ENCODE measurements at regions not wholly inside any gene's neighbourhood (a gene's known extent, or its start where the extent isn't known, plus 50 kb on each side); places are given as distances from the start of the nearest gene placed in this dataset.
"Not testable (repeated sequence)": the region's sequence is repeated elsewhere in the genome, so short reads cannot be mapped to it uniquely, and the experiment has no call there.

DNA sequence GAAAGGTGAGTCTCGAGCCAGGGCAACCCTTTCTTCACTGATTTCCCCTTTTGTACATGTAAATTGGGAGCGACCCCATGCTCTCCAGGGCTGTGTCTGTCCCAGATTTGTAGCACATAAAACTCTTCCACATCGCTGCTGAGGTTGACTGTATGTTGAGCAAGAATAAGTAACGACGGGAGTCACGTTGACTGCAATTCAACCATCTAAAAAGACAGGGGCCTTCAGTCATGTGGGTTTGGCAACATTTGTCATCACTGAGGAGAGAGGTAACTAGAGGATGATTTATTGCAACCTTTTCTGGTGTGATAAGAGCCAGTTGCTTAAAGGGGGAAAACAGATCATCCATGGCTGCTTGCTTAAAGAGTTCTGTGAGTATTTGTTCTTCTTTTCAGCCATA, 159.4 kb upstream of the SULF2 start:
- DNase-seq, result no peak

DNA sequence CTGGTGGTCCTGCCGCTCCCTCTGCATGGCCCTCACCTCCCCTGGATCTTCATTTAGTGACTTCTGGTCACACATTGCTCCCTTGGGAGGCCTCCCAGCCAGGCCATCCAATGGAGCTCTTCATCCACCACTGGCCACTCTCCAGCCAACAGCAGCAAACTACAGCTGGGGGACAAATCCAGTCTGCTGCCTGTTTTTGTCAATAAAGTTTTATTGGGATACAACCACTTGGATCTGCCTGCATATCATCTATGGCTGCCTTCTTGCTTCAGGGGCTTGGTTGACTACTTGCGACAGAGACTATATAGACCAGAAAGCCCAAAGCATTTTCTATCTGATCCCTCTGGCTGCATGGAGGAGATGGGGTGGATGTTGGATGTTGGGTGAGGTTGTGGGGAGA, 156.6 kb upstream of the SULF2 start:
- no peak for DNase-seq

DNA sequence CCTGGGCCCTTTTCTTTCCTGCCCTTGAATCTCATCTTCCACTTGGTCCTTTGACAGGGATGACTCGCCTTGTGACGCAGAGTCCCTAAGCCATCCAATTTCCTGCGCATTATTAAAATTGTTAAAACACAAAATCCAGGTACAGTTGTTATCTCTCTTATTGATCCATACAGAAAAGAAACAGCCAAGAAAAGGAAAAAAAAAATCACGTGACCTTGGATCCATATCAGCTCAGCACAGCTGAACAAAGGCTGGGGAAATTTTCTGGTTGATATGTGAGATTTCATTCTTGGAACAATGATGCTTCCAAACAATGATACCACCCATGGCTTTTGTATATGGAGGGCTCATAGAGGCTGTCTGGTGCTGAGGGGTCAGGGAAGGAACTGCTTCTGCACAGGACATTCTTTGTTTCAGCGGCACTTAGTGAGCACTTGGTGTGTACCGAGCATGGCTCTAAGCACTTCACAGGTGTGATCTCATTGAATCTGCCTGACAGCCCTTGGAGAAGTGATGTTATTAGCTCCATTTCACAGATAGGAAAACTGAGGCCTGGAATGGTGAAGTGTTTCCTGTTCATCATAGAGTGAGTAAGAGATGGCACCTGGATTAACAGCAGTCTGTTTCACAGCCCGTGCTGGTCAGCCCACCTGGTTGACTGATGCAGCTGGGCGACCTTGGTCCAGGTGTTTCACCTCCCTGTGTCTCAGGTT, 155.0 kb upstream of the SULF2 start:
- no peak for DNase-seq

DNA sequence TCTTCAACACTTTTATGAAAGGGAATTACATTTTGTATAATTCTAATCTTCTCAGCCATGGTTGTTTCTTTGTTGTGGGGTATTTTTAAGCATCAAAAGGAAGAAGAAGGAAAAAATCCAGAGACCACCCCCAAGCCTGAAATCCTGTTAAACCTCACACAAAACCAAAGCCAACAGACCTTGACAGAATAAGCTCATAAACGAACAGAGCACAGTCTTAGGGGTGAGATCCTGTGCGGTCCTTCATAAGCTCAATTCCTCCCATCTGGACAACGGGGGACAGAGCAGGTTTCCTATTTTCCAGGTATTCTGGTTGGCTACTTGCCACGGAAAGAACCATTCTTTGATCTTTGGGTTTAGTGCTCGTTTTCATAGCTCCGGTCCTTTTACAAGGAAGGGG, 151.3 kb upstream of the SULF2 start:
- DNase-seq, result no peak

DNA sequence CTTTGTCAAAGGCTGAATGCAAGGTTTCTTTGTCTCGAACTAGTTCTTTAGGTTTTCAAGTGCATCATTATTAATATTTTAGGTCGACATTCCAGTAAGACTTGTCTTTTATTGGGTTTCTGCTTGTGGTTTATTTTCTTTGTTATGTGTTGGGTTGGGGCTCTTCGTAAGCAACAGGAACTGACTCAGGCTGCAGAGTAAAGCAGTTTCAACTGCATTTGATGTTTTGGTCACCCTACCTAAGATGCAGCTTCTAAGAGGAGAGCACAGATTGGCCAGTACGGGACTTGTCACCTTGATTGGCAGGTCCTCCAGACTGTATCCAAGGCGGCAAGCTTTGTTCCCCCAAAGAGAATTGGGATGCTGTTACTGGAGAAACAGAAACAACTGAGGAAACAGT, 149.5 kb upstream of the SULF2 start:
- DNase-seq, result no peak

DNA sequence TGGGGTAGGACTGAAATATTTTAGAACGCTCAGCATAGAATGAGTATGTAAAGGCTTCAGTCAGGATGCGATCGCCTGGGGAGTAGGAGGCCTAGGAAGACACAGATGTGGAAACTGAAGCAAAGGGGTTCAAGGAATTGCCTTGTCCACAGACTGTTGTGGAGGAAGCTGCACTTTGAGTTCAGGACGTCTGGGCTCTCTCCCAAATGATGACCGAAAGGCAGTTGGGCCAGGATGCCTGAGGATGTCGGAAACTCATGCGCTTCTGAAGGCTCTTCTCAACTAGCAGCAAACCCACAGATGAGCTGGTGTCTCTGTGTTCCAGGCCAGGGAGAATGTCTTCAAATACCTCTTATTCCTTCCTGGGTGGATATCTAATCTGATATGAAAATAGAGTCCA, 146.2 kb upstream of the SULF2 start:
- no peak for DNase-seq

DNA sequence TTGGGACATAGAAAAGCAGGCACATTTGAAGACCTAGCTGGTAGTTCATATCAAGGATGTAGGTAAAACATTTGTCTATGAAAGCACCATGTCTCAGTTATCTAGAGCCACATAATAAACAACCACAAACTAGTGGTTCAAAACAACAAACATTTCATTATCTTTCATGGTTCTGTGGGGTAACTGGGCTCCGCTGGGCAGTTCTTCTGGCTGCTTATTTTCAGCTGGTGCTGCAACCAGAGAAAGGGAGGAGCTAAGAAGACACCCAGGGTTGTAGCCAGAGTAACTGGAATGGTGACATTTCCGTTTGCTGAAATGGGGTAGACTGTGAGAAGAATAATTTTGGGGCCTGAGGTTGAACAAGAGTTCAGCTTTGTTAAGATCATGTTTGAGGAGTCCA, 145.7 kb upstream of the SULF2 start:
- no peak for DNase-seq

DNA sequence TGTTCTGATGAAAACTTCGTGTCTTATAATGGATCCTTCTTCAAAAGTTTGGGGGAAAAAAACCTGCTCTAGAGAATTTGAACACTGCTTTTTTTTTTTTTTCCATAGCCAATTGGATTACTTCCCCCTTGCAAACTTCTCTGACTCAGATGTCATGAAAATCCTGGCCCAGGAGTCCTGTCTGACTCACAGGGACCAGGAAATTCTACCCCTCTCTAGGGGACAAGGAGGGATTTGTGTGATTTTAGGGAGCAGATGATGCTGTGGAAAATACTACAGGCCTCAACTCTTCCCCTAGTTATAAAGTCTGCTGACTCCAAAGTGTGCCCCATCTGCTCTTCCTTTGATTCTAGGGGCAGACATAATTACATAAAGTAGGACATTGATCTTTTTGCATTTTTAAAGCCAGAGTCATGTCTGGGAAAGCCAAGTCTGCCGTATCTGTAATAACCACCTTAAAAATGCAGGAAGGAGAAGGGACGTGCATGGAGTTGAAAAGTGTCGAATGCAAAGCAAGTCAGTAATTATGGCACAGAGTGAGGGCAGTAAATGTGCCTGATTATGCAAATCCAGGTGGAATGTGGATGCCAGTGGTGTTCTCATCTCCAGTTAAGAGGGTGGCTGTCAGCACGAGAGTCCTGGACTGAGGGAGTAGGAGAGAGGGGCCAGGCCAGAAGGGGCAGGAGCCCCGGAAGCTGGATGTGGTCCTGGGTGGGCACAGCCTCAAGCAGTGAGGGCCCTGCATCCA, 144.3 kb upstream of the SULF2 start:
- DNase-seq, result no peak

DNA sequence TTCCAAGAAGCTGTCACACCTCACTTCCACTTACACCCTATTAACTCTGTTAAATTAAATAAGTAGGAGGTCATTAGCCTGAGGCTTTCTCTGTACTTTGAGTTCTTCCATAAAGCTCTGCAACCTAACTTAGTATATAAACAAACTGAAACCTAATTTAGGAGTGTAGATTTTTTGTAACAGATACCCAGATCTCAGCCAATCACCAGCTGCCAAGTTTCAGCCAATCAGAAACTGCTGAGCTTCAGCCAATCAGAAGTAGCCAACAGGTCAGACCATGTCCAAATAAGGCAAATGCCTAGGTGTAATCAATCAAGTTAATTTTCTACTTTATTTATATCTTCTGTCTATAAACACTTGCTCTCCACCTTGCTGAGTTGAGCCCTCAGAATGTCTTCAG, 142.7 kb upstream of the SULF2 start:
- DNase-seq, result no peak

DNA sequence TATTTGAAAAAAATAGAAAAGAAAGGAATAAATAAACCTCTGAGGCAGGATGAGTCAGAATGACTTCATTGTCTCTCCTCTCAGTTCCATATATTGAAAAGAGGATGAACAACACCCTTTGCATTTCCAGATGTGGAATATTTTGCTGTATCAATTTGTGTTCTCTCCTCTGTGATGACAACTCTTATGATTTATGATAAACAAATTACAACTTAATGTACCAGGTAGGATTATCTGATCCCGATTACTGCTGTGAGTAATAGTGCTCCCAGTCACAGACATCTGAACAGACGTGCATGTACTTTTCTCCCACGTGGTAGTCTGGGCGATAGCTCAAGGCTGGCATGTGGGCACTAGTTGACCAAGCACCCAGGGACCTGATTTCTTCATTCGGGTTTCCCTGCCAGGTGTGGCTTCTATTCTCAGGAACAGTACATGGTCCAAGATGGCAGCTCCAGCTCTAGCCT, 142.1 kb upstream of the SULF2 start:
- DNase-seq, result no peak

DNA sequence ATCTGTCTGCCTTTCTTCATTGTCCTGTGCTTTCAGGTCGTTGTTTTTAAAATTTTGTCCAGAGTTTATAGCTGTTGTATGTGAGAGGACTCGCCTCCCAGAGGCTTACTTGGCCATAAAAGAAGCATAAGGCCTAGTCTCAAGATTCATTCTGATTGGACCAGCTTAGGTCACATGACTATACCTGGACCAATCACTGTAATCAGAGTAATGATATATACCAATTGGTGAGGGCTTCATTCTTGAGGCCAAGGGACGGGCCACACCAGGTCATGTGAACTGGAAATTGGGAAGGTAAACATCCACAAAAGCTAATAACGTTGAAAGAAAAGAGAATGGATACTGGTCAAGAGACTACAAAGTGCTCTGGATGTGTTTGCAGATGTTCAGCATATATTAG, 141.4 kb upstream of the SULF2 start:
- no peak for DNase-seq

DNA sequence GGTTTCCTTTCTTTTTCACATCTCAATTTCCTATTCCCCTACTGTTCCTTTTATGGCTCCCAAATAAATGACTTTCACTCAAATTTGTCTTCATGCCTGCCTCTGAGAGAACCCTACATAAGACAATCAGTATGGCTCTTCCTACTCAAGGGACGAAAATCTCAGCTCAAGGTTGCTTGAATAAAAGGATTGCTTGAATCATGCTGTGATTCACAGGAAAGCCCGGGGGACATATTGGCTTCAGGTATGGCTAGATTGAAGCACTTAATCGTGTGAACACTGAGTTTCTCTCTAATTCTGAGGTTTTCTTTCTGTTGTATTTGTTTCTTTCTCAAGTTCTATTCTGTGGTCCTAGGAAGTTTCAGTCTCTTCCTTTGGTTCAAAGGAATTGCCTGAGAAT, 140.3 kb upstream of the SULF2 start:
- DNase-seq, result no peak

DNA sequence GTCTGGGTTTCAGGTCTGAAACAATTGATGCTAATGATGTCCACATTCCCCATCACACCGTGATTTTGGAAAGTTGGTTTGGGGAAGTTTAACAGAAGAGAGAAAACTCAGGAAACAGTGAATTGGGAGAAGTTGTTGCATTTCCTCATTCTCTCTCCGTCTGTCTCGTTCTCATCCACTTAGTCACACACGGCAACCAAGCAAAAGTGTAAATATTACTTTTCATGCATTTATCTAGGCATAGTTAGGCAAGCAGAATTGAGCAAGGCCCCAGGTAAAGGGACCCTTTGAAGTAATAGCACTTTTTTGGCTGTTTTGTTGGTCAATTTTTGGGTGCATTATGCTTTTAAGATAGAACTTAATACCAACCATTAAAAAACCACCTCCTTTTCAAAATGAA, 137.0 kb upstream of the SULF2 start:
- no peak for DNase-seq

DNA sequence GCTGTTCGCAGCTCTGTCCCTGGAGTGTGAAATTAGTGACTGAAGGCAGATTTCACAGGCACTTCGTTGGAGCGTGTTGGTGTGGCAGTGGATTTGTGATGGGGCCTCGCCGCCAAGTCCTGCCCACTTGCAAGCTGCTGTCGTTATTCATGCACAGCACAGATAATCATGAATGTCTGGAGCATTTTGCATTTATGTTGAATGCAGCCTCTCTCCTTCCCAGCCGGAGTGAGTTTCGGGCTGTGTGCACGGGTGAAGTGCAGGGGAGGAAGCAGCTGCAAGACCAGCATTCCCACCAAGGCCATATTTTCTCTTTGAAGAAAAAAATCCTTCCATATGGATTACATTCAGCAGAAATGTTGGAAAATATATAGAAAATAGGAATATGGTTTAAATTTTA, 136.5 kb upstream of the SULF2 start:
- not testable (repeated sequence) for DNase-seq

DNA sequence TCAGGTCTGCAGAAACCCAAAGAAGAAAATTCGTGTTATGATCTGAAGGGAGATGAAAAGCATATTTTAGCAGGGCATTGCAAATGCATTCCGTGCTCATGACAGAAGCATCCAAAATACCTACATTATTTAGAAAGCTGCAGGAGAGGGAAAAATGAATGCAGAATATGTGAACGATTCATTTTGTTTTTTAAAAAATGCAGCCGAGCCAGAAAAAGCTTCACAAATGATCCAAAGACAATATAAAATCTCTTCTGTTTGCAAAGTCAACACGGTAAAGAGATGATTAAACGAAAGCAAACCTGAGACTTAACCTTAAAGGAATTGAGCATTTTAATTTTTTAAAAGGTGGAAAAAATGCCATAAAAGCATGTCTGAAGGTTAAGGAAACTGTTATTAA, 136.1 kb upstream of the SULF2 start:
- no peak for DNase-seq

DNA sequence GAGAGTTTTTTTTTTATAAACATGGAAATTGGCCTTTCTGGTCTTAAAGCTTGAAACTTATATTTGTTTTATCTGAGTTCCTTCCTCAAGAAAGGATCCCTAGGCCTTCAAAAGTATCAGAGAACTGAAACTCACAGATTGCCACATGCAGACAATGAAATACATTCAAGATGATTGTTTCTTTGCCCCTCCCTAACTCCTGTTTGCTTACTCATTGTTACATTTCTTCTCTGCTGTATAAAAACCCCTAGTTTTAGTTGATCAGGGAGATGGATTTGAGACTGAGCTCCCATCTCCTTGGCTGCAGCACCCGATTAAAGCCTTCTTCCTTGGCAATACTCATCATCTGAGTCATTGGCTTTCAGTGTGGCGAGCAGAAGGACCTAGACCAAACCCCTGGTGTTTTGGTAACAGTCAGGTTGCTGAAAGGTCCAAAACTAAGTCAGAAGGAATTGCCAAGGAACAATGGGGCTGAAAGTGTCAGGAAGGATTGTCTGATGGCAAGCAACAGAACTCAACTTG, 132.3 kb upstream of the SULF2 start:
- no peak for DNase-seq

DNA sequence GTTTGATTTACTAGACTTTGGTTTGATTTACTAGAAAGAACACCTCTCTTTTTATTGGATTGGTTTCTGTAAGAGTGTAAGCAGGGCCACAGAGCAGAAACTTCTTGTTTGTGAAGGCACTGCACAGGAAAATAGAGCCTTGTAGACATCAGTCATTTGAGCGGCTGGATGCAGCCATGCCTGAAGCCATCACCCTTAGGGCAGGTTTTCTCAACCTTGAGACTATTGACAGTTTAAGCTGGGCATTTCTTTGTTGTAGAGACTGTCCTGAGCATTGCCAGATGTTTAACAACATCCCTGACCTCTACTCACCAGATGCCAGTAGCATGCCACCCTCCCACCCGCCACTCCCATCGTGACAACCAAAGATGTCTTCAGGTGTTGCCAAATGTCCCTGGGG, 130.2 kb upstream of the SULF2 start:
- no peak for DNase-seq

DNA sequence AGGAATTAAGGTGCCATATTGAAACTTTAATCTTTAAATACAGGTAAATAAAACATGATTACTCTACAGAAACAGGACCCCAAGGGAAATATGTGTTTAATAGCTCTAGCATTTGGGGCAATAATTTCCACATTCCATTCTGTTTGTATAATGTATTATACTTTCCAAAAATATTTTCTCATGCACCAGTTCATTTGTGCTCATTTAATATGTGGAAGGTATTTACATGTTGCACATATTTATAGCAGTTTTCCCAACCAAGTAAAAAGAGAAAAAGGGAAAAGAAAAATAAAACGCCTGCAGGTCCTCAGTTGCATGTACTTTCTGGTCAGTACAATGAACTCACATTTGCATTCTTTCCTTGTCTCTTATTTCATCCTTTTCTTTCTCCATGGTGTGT, 129.5 kb upstream of the SULF2 start:
- no peak for DNase-seq

DNA sequence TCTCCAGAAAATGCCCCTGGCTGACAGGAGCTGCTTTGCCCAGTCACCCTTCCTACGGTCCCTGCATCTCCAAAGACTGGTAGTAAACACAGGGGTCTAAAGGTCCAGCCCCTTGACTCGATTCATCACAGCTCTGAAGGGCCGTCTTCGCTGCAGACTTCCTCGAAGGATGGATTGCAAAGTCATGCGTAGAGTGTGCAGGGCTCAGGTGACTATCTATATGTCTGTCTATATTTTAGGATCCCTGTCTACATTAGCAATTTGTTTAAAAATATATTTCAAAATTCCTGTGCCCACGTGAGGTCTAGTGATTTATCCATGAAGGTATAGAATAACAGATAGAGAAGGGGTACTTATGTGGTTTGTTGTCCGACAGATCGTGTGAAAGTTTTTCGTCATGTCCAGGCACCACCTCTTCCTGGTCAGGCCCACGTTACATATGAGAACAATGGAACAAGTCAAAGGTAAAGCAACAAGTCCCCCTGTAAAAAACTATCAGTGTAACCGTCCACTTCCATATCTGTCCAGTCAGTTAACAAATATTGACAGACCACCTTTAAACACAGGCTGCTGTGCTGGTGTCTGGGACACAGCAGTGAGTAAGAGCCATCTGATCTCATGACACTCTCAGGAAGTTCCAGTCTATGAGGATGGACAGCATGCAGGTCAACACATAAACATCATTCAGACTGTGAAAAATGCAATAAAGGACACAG, 127.7 kb upstream of the SULF2 start:
- DNase-seq, result not testable (repeated sequence)

DNA sequence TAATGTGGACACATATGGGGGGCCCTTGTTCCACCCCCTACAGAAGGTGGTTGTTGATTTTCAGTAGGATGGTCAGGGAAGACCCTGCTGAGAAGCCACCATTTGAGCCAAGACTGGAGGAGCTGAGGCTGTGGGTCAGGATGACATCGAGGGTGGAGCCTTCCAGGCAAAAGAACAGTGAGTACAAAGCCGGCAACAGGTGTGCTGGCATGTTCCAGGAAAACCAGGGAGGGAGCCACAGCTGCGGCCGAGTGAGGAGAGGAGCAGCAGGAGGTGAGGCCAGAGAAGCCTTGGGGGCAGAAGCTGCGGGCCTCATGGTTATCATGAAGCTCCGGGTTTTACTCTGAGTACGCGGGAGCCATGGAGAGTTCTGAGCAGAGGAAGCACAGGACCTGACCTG, 126.9 kb upstream of the SULF2 start:
- DNase-seq, result not testable (repeated sequence)

DNA sequence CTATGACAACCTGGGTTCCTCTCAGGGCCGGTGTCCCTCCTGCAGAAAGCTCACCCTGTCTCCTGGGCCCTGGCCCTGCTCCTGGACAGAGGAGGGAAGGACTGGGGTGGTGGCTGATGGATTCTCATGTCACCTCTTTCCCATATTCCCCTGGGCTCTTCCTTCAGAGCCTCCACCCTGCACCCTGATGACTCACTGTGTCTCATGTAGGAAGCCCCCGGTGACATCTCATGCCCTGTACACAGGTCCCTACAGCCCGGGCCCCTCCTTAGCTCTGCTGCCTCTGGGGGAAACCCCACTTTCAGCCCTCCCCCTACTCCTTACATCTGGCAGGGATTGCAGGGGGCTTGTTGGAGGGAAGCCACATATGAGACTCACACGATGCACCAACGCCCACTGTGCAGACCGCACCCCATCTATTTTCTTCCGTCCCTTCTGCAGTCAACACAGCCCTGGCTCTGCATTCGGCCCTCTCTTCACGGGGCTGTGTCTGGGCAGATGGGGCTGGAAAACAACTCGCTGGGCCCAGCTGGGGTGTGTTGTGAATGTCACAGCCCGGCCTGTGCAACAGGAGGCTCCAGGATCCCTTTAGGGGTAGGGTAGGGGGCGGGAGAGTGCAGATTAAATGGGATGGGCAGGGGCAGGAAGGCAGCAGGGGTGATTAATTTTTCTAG, 124.6 kb upstream of the SULF2 start:
- DNase-seq, result not testable (repeated sequence)

DNA sequence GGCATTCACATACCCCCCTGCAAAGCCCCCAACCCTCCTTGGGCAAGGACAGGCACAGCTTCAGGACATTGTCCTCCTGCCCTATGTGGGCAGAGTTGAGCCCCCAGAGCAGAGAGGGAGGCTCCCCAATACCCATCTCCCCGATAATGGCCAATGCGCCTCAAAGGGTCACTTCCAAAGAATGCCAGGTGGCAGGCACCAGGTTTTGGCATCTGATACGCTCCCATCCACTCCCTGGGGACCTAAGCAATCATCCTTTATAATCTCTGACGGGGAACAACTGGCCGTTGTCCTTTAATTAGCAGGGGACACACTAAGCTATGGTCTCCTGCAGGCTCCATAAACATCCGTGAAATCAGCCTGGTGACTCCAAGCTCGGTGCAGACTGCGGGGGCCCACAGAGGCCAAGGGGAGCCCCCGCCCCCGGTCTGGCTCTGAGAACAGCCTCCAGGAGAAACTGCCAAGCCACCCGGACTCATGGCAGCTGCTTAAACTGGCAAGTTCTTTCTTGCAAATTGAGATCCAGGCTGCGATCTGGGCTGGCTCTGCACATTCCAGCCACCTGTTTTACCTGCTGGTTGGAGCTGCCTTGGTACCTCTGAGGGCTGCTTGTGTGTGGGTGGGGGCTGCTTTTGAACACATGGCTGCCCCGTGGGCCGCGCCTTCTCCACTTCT, 123.2 kb upstream of the SULF2 start:
- DNase-seq, result not testable (repeated sequence)

DNA sequence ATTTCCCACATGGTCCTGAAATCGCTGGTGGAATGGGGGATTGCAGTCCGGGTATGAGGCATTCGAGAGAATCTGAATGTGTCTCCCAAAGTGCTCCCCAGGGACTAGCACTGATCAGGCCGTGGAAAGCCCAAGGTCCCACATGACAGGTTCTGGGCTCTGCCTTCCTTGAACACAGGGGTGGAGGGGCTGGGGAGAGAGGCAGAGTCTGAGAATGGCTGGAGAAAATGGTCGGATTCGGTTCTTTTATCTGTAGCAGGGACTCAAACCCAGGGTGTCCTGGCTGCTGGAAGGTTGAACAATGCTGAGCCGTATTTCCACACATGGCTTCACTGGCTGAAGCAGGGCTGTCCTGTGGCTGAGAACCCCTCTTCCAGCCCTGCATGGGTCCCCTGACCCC, 122.7 kb upstream of the SULF2 start:
- not testable (repeated sequence) for DNase-seq
